Mesendoderm (in vitro differentiated cells): ENCODE measurements at regions not wholly inside any gene's neighbourhood (a gene's known extent, or its start where the extent isn't known, plus 50 kb on each side); places are given as distances from the start of the nearest gene placed in this dataset.
"Not testable (repeated sequence)": the region's sequence is repeated elsewhere in the genome, so short reads cannot be mapped to it uniquely, and the experiment has no call there.

Experiments
- DNase-seq: peaks from one replicate; pipeline ENCODE4 v3.0.0; 2013
- H2AK5ac ChIP-seq: 2 replicates; pipeline ENCODE4 v1.6.1; 2013; ENCODE audit warnings: low read length, inconsistent platforms
- H2BK120ac ChIP-seq: 2 replicates; pipeline ENCODE4 v1.6.1; 2013; ENCODE audit warnings: low read depth, mild to moderate bottlenecking, low read length, moderate library complexity, mixed read lengths
- H2BK15ac ChIP-seq: replicated peaks from 2 replicates; pipeline ENCODE4 v1.6.1; 2013; ENCODE audit warnings: low read depth, mild to moderate bottlenecking, moderate library complexity
- H2BK5ac ChIP-seq: 2 replicates; pipeline ENCODE4 v1.6.1; 2013; ENCODE audit warnings: low read length, inconsistent platforms
- H3K18ac ChIP-seq: 2 replicates; pipeline ENCODE4 v1.6.1; 2013; ENCODE audit warnings: mild to moderate bottlenecking, low read length, mixed read lengths
- H3K23ac ChIP-seq: one replicate; pipeline ENCODE4 v1.6.1; 2013; ENCODE audit warnings: low read length
- H3K27ac ChIP-seq: 2 replicates; pipeline ENCODE4 v1.5.1; 2013; ENCODE audit warnings: low read depth, mild to moderate bottlenecking, inconsistent platforms, low read length, moderate library complexity
- H3K27me3 ChIP-seq: 2 replicates; pipeline ENCODE4 v1.6.1; 2013; ENCODE audit warnings: low read length, control low read depth, mild to moderate bottlenecking, inconsistent platforms; ENCODE audit not compliant: insufficient read depth, poor library complexity
- H3K36me3 ChIP-seq: 2 replicates; pipeline ENCODE4 v1.6.1; 2013; ENCODE audit warnings: low read length, inconsistent platforms; ENCODE audit not compliant: control insufficient read depth, insufficient read depth
- H3K4ac ChIP-seq: one replicate; pipeline ENCODE4 v1.6.1; 2013; ENCODE audit warnings: low read depth, mild to moderate bottlenecking, low read length, moderate library complexity
- H3K4me1 ChIP-seq: 2 replicates; pipeline ENCODE4 v1.6.1; 2013; ENCODE audit warnings: low read depth, low read length, inconsistent platforms; ENCODE audit not compliant: control insufficient read depth
- H3K4me2 ChIP-seq: 2 replicates; pipeline ENCODE4 v1.6.1; 2013; ENCODE audit warnings: low read length
- H3K4me3 ChIP-seq: 2 replicates; pipeline ENCODE4 v1.5.1; 2013; ENCODE audit warnings: mild to moderate bottlenecking, low read length
- H3K56ac ChIP-seq: one replicate; pipeline ENCODE4 v1.6.1; 2013; ENCODE audit warnings: low read length
- H3K79me1 ChIP-seq: 2 replicates; pipeline ENCODE4 v1.6.1; 2013; ENCODE audit warnings: low read length, inconsistent platforms
- H3K79me2 ChIP-seq: 2 replicates; pipeline ENCODE4 v1.6.1; 2013; ENCODE audit warnings: mild to moderate bottlenecking, low read length; ENCODE audit not compliant: control insufficient read depth, insufficient read depth
- H3K9ac ChIP-seq: 2 replicates; pipeline ENCODE4 v1.6.1; 2013; ENCODE audit warnings: low read length, inconsistent platforms
- H4K5ac ChIP-seq: one replicate; pipeline ENCODE4 v1.6.1; 2013; ENCODE audit warnings: low read length
- H4K8ac ChIP-seq: one replicate; pipeline ENCODE4 v1.6.1; 2013; ENCODE audit warnings: low read depth, mild to moderate bottlenecking, control low read depth, low read length, moderate library complexity
- WGBS: extraction: QIAGEN DNeasy Blood & Tissue Kit; methylation state at CpG from one replicate; pipeline ENCODE4 v1.1.7; 2013; ENCODE audit warnings: low lambda C conversion rate, missing lambda C conversion rate; ENCODE audit not compliant: insufficient coverage; ENCODE audit errors: extremely low coverage; 5-methylcytosine and 5-hydroxymethylcytosine counted together

DNA sequence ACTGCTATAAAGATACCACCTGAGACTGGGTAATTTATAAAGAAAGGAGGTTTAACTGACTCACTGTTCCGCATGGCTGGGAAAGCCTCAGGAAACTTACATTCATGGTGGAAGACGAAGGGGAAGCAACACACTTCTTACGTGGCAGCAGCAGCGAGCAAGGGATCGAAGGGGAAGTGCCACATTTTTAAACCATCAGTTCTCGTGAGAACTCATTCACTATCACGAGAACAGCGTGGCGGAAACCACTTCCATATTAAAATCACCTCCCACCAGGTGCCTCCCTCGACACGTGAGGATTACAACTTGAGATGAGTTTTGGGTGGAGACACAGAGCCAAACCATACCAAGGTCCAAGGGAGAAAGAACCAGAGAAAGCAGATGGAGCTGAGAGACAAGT is 454.3 kb upstream of the CDH11 start:
- Histone ChIP-seq H3K18ac (no peak overlapping the region), H2BK5ac (no peak overlapping the region), H3K4me1 (no peaks in the 10 kb centered on the region), H3K9ac (no peak overlapping the region), H3K56ac (no peak overlapping the region), H3K36me3 (no peaks in the 10 kb centered on the region), H3K27ac (no peak overlapping the region), H2BK15ac (no peak overlapping the region), H3K79me1 (no peaks in the 10 kb centered on the region), H3K4me2 (no peak overlapping the region), H4K5ac (no peak overlapping the region), H3K79me2 (no peaks in the 10 kb centered on the region), H3K4me3 (no peak overlapping the region), H2AK5ac (no peak overlapping the region), H2BK120ac (no peak overlapping the region), H3K27me3 (no peaks in the 10 kb centered on the region), H4K8ac (no peak overlapping the region), H3K23ac (no peak overlapping the region), H3K4ac (no peak overlapping the region)
- no CpG with 5 or more reads among the region's 11 CpGs for WGBS
- no peak for DNase-seq

DNA sequence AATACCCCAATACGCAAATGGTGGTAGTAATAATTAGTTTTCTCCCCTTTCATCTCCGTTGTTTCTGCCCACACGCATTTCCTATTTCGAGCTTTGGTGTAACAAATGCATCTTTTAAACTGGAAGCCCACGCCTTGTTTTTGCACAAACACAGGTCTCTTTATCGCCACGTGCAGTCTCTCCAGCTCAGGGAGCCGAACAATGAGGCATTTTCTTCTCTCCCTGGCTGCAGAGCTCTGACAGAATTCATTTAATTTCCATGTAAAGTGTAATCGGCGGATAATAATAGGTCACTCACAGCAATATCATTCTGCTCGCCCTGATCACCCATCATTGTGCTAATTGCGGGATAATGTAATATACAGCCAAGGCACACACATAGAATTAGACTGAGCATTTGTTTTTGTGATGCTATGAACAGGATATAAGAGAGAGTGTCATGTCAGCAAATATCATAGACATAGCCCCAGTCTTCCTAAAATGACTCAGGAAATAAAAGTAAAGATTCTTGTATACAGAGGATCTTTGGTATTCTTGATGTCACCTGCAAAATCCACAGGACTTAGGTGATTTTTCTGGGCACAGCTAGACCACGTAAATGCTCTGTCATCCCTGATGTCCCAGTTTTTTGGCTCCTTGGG is 452.6 kb upstream of the CDH11 start:
- no CpG with 5 or more reads among the region's 13 CpGs for WGBS
- Histone ChIP-seq H3K23ac (no peak overlapping the region), H4K5ac (no peak overlapping the region)

DNA sequence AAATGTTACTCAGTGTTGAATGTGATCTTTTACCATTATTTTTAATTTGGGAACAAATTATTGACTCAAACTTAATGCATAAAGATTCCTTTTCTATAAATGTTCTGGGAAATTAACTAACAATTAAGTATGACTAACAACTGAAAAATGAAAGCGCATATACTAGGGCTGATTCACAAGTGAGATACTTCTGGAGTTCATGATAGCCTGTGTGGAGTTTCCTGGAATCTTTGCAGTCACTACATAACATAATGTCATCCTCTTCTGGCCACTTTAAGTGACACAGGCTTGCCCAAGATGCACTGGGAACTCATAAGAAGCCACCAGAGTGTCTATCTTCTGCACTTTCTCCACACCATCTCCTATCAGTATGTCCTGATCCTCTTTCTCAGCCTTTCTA is 450.3 kb upstream of the CDH11 start:
- H3K79me1 ChIP-seq = no peaks in the 10 kb centered on the region
- no peak overlapping the region for H3K27ac ChIP-seq
- H2BK5ac ChIP-seq = no peak overlapping the region
- no peak overlapping the region for H3K23ac ChIP-seq
- H2AK5ac ChIP-seq = no peak overlapping the region
- H3K4me3 ChIP-seq = no peak overlapping the region
- no peaks in the 10 kb centered on the region for H3K4me1 ChIP-seq
- no peak overlapping the region for H4K5ac ChIP-seq
- H3K9ac ChIP-seq = no peak overlapping the region
- DNase-seq = no peak
- no peak overlapping the region for H3K4me2 ChIP-seq
- no peaks in the 10 kb centered on the region for H3K36me3 ChIP-seq
- no peak overlapping the region for H3K56ac ChIP-seq
- H3K27me3 ChIP-seq = no peaks in the 10 kb centered on the region
- H3K18ac ChIP-seq = no peak overlapping the region
- no peaks in the 10 kb centered on the region for H3K79me2 ChIP-seq
- no peak overlapping the region for H2BK120ac ChIP-seq
- H4K8ac ChIP-seq = no peak overlapping the region
- no peak overlapping the region for H3K4ac ChIP-seq
- no peak overlapping the region for H2BK15ac ChIP-seq
- WGBS = no CpG with 5 or more reads among the region's 1 CpG

More for the DNA sequence above, 452.6 kb upstream of the CDH11 start:
- no peak for DNase-seq
- no peaks in the 10 kb centered on the region for H3K36me3 ChIP-seq
- no peaks in the 10 kb centered on the region for H3K79me2 ChIP-seq
- H3K4me2 ChIP-seq = no peak overlapping the region
- H2BK5ac ChIP-seq = no peak overlapping the region
- no peak overlapping the region for H3K18ac ChIP-seq
- no peak overlapping the region for H3K56ac ChIP-seq
- H3K27ac ChIP-seq = no peak overlapping the region
- H3K4ac ChIP-seq = no peak overlapping the region
- no peaks in the 10 kb centered on the region for H3K79me1 ChIP-seq
- no peak overlapping the region for H2AK5ac ChIP-seq
- H2BK15ac ChIP-seq = no peak overlapping the region
- H3K4me3 ChIP-seq = no peak overlapping the region
- no peaks in the 10 kb centered on the region for H3K27me3 ChIP-seq
- no peak overlapping the region for H3K9ac ChIP-seq
- H4K8ac ChIP-seq = no peak overlapping the region
- H2BK120ac ChIP-seq = no peak overlapping the region
- H3K4me1 ChIP-seq = no peaks in the 10 kb centered on the region

DNA sequence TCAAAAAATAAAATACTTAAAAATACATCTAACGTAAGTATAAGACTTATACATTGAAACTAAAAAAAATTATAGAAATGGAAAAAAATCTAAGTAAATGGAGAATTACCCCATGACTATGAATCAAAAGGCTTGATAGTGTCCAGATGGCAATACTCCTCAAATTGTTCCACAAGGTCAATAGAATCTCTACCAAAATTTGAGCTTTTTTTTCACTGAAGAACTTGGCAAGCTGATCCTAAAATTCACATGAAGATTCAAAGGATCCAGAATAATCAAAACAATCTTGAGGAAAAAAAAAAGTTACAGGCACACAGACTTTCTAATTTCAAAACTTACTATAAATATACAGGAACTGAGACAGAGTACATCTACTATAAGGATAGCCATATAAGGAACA is 448.4 kb upstream of the CDH11 start:
- H2BK5ac ChIP-seq = no peak overlapping the region
- no peak overlapping the region for H3K9ac ChIP-seq
- H4K8ac ChIP-seq = no peak overlapping the region
- no peaks in the 10 kb centered on the region for H3K4me1 ChIP-seq
- H3K4ac ChIP-seq = no peak overlapping the region
- H3K23ac ChIP-seq = no peak overlapping the region
- H2AK5ac ChIP-seq = no peak overlapping the region
- H3K18ac ChIP-seq = no peak overlapping the region
- H3K56ac ChIP-seq = no peak overlapping the region
- H3K27ac ChIP-seq = no peak overlapping the region
- H2BK15ac ChIP-seq = no peak overlapping the region
- DNase-seq = no peak
- H3K27me3 ChIP-seq = no peaks in the 10 kb centered on the region
- no peak overlapping the region for H3K4me3 ChIP-seq
- no peak overlapping the region for H4K5ac ChIP-seq
- no peak overlapping the region for H2BK120ac ChIP-seq
- no peaks in the 10 kb centered on the region for H3K79me1 ChIP-seq
- H3K36me3 ChIP-seq = no peaks in the 10 kb centered on the region
- no peak overlapping the region for H3K4me2 ChIP-seq
- no peaks in the 10 kb centered on the region for H3K79me2 ChIP-seq
- no CpG with 5 or more reads among the region's 1 CpG for WGBS

DNA sequence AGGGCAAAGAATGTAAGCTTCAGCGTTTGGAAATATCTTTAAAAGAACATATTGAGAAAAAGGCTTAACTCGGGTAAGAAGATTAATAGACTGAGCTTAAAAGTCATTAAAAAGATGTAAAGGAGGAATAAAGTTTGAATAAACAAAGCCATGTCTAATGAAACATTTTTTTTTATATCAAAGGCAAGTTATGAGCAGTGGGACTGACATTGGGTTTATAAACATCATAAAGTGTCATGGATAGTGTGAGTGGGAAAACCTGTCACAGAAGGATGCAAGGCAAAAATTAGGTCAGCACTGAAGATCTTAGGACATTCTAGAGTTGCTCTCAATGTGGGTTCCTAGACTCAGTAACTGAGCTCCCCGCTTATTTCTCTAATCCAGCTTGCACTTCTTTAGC is 438.0 kb upstream of the CDH11 start:
- no peak overlapping the region for H2BK120ac ChIP-seq
- no peaks in the 10 kb centered on the region for H3K27me3 ChIP-seq
- no peak overlapping the region for H3K18ac ChIP-seq
- no peak overlapping the region for H3K56ac ChIP-seq
- no peak overlapping the region for H2BK15ac ChIP-seq
- no peaks in the 10 kb centered on the region for H3K79me2 ChIP-seq
- H4K8ac ChIP-seq = no peak overlapping the region
- H3K4me2 ChIP-seq = no peak overlapping the region
- WGBS = 100% methylated on average over 1 of the region's 3 CpGs
- H2AK5ac ChIP-seq = no peak overlapping the region
- H3K4ac ChIP-seq = no peak overlapping the region
- no peak overlapping the region for H4K5ac ChIP-seq
- no peak overlapping the region for H3K4me3 ChIP-seq
- no peaks in the 10 kb centered on the region for H3K79me1 ChIP-seq
- H3K36me3 ChIP-seq = no peaks in the 10 kb centered on the region
- H3K27ac ChIP-seq = no peak overlapping the region
- DNase-seq = no peak
- no peak overlapping the region for H2BK5ac ChIP-seq
- no peaks in the 10 kb centered on the region for H3K4me1 ChIP-seq
- H3K9ac ChIP-seq = no peak overlapping the region
- no peak overlapping the region for H3K23ac ChIP-seq

DNA sequence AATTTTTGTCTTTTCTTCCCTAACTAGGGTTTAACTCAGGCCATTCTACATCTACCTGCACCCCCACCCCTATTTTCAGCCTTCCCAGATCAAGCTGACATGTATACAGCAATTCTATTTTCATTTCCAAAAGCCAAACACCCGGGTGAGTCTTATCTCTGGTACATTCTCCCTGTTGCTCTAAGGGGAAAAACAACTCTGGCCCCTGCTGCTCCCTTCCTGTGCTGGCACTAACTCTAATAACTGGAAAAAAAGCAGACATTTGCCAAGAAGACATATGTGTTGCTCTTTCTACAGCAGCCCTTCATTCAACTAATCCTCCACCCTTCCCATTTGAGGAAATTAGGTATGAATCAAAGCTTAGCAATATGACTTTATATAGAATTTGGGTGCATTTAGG is 427.8 kb upstream of the CDH11 start:
- not testable (repeated sequence) for H3K18ac ChIP-seq, H2BK120ac ChIP-seq, H3K4ac ChIP-seq, H3K27ac ChIP-seq, H3K56ac ChIP-seq, H3K9ac ChIP-seq, H3K23ac ChIP-seq, H2AK5ac ChIP-seq, H2BK5ac ChIP-seq, H3K4me3 ChIP-seq, H3K36me3 ChIP-seq, DNase-seq, H3K79me1 ChIP-seq, H3K79me2 ChIP-seq, H4K8ac ChIP-seq, H2BK15ac ChIP-seq, H3K4me1 ChIP-seq, H4K5ac ChIP-seq, H3K4me2 ChIP-seq, H3K27me3 ChIP-seq
- no CpG with 5 or more reads among the region's 1 CpG for WGBS
